CD4-positive, alpha-beta T cell treated with Interleukin-6 for 4 hours (primary cell): ENCODE measurements at regions not wholly inside any gene's neighbourhood (a gene's known extent, or its start where the extent isn't known, plus 50 kb on each side); places are given as distances from the start of the nearest gene placed in this dataset.
"Not testable (repeated sequence)": the region's sequence is repeated elsewhere in the genome, so short reads cannot be mapped to it uniquely, and the experiment has no call there.

ENCODE experiments used
- DNase-seq: peaks from one replicate; pipeline ENCODE4 v3.0.0-alpha.2; 2020; ENCODE audit warnings: mixed read lengths

DNA sequence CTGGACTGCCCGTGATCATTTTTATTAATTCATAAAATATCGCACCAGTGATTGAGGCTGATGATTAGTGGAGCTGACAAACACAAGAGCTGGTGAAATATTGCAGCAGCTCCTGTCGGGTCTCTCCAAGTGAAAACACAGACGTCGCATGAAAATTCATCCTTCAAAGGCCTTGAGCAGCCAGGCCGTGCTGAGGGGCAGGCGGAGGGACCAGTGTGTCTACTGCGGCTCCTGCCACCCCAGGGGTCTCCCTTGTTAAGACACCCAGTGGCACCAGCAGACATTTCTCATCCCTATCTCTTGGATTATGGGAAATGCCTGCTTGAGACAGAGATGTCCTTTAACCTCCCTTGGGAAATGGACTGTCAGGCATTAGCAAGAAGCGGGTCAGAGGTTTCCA is 289.4 kb upstream of the TLE3 start:
- DNase-seq, result no peak

DNA sequence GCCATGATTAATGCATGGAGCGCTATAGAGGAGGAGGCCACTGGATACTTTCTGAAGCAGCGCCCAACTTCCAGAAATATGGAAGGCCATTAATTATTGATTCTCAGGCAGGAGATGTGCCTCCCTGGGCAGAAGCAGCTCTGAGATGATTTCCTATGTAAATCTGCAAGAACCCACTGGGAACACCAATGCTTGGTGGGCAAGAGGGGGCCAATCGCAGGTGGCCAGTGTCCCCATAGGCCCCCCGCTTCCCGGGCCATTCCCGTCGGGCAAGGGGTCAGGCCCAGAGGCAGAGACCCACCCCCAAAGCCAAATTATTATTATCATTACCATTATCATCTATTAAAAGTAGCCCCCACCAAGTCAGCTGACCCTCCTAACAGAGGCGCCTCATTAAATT is 288.0 kb upstream of the TLE3 start:
- no peak for DNase-seq

DNA sequence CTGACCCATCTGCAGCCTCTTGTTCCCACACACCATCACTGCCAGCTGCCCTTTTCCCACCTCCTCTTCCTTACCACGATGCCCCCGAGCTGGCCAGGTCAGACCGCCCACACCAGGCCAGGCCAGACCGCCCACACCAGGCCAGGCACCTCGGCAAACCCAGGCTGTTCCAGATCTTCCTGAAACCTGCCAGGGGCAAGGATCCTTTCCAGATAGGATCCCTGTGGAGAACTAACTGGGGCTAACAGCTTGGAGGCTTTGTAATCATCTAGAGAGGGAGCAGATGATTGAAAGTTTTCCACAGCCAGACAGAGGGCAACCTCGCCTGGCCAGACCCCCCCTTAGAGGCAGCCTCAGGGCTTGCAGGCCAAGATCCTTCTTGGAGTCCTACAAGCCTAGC is 287.3 kb upstream of the TLE3 start:
- DNase-seq, result no peak

DNA sequence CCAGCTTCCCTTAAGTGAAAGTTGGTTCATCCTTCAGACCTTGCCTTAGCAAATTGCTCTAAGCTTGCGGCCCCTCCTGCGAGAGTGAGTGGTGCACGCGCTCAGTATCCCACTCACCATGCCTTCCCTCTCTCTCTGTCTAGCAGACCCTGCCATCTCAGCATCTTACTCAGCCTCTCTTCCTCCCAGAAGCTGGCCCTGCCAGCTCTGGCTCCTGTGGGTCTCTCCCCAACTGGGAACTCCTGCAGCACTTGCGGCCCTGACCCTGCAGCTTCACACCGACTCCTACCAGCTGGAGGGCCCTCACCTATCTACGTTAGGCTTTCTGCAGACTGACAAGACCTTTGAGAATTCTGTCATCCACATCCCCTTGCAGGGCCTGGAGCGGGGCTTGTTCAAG is 286.1 kb upstream of the TLE3 start:
- DNase-seq, result no peak

DNA sequence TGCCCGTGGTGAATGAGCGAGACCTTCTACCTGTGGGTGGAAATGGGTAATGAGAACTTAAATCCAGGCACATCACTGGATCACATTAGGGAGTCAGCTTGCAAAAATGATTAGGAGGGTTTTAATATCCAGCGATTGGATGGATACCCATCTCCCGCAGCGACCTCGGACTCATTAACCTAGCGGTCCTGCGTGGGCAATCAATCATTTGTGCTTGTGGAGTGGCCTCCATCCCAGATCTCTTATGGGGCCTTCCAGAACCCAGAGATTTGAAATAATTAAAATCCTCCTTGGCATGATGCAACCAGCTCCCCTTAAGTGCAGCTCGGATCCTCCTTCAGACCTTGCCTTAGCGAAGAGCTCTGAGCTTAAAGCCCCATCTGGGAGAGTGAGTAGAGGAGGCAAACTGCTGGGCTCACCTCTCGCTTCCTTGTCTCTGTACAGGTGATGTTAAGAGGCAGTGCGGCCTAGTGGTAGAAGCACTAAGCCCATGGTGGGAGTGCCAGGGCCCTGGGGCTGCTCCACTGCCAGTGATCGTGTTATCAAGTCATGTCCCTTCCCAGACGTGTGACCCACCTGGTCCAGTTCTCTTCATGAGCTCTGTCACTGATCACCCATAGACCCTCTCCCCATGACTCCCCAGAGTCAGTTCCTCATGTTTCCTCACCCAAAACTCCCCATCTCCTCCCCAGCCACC is 285.2 kb upstream of the TLE3 start:
- DNase-seq, result no peak

DNA sequence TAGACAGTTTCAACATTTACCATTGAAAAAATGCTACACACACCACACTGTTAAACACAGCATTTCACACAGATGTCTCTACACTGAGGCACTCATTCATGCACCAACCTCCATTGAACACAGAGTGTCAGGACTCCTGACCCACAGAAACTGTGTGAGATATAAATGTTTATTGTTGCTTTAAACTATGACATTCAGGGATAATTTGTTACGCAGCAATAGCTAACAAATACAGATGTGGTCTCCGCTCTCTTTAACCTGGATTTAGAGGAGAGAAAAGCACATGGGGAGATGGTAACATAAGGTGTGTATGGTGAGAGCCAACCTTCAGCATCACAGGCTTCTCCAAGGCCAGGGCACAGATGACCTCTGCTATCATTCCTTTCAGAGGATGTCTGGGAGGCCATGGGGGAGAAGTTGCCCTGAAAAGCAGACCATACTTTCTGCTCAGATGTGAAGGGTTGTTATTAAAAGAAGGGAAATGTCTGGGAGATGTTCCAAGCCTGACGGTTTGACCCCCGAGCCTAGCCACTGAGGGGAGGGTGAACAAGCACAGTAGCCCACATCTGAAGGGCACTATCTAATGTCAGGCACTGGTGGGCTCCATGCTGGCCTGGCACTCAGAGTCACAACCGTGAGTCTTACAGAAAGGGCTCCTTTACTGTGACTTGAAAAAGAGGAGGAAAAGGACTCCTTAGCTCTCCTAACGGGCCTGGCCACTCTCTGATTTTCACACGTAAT is 284.5 kb upstream of the TLE3 start:
- DNase-seq, result no peak

DNA sequence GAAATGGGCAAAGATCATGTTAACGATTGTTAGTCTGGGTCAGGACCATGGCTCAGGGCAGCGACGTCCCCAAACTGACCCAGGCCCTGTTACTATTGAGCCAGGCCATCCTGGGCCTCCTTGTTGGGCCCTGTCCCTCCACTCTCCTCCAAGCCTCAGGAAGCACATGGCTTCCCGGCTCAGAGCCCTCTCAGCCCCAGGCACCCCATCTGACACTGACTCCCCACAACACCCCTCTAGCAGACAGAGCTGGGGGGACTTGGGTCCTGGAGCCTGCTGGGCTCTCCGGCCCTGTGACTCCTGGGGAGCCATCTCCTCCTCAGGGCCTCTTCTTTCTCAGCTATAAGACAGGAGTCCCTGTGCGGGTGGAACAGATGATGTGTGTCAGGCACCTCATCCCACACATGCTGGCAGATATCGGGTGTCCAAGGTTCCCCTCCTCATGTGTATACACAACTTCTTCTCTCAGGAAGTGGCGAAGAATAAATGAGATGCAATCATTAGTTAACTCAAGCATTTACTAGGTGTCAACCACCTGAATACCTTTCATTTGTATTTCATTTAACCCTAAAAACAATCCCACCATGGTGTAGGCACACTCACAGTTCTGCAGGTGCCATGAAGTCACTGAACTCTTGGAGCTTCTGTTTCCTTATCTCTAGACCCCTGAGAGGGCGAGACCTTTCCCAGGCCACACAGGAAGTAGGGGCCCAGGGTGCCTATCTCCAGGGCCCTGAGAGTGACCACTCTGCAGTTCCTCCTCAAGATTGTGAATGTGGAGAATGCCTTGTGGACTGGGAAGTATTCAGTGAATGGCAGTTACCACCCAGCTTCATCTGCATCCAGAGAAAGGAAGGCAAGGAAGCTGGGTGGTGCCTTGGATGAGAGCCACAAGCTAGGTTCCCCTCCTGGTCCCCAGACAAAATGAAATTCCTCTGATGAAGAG is 282.5 kb upstream of the TLE3 start:
- DNase-seq, result no peak

DNA sequence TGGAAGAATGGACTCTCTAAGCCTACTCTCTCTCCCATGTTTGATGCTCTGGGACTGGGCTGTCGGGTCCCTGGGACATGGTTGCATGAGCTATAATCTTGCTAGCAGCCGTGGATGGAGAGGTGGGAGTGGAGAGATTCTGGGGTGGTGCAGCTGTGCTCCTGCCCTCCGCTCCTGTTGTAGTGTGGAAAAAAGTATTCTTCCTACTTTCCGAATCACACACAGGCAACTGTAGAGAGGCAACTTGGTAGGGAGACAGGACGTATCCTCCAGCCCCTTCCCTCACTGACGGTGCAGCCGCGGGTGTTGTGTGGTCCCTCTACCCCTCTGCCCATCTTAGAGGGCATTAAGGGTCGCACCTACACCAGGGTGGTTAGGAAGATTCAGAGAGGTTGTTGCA is 281.4 kb upstream of the TLE3 start:
- DNase-seq, result no peak

DNA sequence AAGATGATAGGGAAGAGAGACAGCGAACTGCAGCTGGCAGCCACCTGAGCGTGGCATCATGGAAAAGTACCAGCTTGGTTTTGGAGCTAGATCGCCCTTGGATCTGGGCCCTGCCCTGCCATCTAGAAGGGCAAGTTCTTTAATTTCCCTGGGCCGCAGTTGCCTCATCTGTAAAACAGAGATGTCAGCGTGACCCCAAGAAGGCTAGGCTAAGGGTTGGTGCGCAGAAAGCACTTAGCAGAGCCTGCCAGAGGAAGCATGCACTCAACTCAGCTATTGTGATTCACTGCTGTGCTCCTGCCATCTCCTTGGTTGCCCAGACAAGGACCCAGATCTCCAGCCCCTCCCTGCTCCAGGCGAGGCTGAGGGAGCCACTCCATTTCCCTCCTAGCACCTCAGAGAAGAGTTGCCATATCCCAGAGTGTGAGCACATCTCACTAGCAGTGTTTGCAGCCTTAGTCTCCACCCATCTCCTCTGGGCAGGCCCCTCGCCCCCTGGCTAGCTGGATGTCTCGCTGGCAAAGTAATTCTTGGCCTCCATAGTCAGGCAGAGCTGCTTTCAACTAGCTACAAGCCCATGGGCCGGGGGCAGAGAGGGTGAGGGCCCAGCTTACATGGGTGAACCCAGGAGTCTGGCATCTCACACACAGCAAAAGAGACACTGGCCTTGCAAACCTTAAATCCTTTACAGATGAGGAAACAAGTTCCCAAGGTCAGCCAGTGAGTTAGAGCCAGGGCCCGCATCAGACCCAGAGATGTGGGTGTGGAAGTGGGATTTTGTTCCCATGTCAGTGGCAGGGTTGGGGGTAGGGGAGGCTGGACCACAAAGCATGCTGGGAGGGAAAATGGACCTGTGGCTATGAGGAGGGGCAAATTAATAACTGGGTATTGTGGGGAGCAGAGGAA is 280.7 kb upstream of the TLE3 start:
- DNase-seq, result no peak

DNA sequence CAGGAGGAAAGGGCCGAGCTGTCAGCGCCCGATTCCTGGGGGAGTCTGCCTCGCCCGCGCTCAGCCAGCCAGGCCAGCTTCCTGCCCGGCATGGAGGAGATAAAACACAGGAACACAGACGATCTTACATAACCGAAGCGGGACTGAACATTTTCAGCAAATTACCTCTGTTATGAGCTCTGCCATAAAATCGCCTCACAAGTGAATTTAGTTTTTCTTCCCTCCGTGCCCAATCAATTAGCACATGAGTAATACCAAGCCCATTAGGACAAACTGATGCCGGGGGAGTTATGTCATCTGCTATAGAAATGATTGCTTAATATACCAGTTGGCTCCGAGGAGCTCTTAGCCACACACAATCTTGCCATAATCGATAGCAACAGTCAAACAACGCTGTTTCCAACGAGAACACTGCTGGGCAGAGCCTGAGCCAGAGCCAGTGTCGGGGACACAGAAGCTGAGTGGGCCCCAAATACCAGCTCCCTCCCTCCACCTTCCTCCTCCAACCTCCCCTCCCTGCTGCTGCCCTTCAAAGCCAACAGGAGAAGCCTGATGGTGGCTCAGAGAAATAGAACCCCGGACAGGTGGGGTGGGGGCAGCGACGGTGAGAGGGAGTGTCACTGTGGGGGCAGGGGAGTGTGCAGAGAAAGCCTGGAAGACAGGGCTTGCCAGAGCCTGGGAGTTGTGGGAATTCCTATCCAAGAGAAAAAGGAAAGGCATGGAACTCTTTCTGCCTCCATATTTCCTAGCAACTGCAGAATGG is 279.4 kb upstream of the TLE3 start:
- DNase-seq, result no peak

DNA sequence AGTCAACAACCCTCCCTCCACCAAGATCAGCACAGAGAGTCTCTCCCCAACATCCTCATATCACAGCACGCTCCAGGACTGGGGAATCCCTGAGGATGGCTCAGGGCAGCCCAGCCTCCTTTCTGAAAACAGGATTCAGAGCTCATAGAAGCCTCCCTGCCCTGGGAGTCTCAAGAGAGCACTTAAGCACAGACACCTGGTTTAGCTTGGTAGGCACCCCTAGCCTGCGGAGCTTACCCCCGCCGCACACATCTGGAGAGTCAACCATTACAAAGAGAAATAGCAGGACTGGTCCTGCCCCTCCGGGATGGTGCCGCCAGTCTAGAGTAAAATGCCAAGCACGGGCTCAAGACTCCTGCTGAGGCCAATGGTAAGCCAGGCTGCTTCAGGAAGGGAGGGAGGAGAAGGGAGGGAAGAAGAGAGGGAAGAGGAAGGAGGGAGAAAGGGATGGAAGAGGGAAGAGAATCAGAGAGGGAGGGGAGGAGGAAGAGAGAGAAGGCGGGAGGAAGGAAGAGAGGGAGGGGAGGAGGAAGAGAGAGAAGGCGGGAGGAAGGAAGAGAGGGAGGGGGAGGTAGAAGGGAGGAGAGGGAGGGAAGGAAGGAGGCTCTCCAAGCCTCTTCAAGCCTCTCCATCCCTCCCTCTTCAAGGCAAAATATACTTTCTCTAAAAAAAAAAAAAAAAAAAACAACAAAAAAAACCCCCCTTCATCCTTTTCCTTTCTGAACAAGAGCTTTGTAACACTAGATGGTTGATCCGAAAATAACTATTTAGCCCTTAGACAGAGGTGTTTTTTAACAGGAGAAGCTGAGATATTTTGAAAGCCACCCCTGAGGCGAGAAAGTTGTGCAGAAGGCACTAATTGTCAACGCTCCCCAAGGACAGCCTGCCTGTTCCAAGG is 278.6 kb upstream of the TLE3 start:
- DNase-seq, result no peak

DNA sequence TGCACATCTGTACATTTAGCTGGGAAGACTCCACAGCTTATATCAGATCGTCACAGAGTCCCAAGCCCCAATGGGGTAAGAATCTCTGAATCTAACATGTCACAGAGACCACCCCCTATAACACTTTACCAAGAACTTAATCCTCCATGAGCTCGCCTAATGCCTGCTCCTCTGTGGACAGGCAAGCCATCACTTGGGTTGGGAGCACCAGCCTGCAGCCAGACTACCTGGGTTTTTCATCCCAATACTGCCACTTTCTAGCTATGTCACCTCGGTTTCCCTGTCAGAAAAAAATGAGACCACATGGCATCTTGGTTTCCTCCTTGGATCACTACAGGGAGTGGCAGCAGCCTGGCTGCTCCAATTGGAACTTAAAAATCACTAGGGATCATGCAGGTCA is 277.9 kb upstream of the TLE3 start:
- no peak for DNase-seq

DNA sequence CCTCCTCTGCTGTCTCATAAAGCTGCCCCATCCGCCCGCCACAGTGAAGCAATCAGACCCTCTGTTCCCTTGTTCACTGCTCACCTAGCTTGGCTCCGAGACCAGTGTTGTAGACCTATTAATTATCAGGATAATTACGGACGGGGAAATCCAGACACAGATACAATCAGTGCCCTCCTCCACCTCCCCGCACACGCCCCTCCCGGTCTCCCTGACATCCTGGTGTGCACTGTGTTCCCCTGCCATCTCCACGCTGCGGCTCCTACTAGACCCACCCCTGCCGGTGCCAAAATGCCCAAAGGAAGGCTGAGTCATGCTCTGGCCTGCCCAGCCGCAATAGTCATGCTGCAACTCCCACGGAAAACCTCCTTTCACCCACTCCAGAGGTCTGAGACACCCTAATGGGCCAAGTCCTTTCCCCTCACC is 277.3 kb upstream of the TLE3 start:
- no peak for DNase-seq

DNA sequence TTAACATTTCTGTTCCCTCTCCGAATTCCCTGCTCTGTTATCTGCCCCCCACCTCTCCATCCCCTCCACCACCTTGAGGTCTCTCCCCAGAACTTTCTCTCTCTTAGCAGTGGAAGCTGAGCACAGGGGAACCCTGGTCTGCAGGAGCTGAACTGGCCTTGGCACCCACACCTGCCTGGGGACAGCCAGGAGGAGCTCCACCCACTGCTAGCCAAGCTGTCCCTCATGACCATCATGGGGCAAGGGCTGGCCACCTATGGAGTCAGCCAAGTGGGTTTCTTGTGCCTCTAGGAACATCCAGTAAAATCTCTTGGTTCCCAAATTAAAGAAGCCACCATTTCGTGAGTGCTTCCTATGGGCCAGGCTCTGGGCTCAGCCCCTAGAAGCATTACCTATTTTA is 276.4 kb upstream of the TLE3 start:
- no peak for DNase-seq

DNA sequence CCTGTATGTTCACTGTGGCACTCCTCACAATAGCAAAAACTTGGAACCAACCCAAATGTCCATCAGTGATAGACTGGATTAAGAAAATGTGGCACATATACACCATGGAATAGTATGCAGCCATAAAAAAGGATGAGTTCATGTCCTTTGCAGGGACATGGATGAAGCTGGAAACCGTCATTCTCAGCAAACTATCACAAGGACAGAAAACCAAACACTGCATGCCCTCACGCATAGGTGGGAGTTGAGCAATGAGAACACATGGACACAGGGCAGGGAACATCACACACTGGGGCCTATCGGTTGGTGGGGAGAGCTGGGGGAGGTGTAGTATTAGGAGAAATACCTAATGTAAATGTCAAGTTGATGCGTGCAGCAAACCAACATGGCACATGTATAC is 275.7 kb upstream of the TLE3 start:
- not testable (repeated sequence) for DNase-seq

DNA sequence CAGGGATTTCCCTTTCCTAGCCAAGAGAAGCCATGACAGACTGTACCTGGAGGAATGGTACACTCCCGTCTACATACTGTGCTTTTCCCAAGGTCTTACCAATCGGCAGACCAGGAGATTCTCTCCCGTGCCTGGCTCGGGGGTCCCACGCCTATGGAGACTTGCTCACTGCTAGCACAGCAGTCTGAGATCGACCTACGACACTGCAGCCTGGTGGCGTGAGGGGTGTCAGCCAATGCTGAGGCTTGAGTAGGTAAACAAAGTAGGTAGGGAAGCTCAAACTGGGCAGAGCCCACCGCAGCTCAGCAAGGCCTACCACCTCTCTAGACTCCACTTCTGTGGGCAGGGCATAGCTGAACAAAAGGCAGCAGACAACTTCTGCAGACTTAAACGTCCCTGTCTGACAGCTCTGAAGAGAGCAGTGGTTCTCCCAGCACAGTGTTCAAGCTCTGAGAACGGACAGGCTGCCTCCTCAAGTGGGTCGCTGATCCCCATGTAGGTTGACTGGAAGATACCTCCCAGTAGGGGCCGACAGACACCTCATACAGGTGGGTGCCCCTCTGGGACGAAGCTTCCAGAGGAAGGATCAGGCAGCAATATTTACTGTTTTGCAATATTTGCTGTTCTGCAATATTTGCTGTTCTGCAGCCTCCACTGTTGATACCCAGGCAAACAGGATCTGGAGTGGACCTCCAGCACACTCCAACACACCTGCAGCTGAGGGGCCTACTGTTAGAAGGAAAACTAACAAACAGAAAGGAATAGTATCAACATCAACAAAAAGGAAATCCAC is 270.4 kb upstream of the TLE3 start:
- not testable (repeated sequence) for DNase-seq

DNA sequence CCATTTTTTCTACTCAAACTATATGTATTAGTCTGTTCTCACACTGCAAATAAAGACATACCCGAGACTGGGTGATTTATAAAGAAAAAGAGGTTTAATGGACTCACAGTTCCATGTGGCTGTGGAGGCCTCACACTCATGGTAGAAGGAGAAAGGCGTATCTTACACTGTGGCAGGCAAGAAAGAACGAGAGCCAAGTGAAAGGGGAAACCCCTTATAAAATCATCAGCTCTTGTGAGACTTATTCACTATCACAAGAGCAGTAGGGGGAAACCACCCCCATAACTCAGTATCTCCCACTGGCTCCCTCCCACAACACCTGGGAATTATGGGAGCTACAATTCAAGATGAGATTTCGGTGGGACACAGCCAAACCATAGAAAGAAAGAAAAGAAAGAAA is 266.3 kb upstream of the TLE3 start:
- DNase-seq, result not testable (repeated sequence)

DNA sequence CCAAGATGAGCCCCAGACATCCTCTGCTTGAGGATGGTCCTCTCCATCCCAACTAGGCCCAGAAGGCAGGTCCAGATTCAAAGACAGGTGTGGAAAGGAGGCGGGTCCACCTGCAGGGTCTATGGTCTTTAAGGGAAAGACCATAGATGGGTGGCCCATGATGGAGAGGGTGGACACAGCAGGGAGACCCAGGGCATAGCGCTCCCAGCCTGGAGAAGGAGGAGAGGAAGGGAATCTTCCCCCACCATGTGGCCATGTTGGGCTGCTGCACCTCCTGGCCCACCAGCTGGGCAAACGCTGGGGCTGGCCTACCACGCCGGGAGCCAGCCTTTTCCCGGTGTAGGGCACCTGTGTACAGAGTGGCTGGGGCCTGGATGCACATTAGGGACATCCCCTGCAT is 265.2 kb upstream of the TLE3 start:
- no peak for DNase-seq

DNA sequence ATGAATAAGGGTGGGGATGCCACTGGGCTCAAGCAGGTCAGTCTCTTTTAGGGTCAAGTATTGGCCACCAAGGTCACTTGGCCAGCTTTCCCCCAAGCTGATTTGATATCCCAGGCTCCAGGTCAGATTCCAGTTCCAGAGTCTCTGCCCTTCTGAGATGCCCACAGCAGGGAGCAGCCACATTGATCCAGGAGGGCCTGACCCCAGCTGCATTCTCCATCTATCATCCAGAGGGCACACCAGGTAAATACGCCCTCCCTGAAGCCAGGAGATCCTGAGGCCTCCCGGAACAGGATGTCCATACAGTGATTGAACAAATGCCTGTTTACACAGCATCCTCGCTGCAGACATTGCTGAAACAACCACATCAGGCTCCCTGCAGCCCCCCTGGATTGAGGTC is 264.6 kb upstream of the TLE3 start:
- no peak for DNase-seq

DNA sequence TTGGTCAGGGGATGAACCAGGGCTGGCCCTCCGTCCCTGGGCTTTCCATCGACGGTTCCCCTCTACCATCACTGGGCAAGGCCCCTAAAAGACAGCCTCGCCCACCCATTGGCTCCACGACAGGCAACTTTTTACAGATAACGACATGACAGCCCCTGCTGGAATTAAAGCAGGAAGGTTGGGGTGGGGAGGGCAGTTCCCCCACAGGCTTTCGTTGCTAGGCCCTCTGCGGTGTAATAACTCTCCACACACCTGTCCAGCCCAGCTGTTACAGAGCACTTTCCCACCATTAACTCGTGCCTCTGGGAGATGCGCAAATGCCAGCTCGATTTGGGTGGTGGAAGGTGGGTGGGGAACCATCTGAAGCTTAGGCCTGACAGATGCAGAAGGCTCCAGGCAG is 264.2 kb upstream of the TLE3 start:
- DNase-seq, result no peak
